GM19324 (cell line): ENCODE measurements at regions not wholly inside any gene's neighbourhood (a gene's known extent, or its start where the extent isn't known, plus 50 kb on each side); places are given as distances from the start of the nearest gene placed in this dataset.
"Not testable (repeated sequence)": the region's sequence is repeated elsewhere in the genome, so short reads cannot be mapped to it uniquely, and the experiment has no call there.

Experiments
- ATAC-seq: cut with Tn5 transposase; IDR thresholded peaks from one replicate; pipeline ENCODE4 v1.9.1; 2021; ENCODE audit warnings: mild to moderate bottlenecking, moderate library complexity; ENCODE audit not compliant: unreplicated experiment, low FRiP score

DNA sequence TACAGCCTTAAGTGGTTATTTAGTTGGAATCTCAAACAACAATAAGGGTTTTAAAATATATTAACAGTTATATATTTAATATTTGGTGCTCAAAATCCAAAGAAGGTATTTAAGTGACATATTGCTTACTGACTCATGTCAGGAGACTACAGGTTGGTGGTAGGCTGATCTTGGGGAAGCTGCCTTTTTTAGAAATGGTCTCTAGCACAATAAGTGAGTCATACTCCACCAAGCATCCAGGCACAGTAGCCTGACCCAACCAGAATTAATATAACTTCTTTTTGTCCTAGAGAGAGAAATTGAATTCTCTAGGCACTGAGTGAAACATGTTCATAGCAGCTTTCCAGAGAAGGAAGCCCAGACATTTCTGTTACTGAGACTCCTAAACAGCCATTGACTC lies 868.5 kb upstream of the TENM4 start:
- no peak for ATAC-seq

DNA sequence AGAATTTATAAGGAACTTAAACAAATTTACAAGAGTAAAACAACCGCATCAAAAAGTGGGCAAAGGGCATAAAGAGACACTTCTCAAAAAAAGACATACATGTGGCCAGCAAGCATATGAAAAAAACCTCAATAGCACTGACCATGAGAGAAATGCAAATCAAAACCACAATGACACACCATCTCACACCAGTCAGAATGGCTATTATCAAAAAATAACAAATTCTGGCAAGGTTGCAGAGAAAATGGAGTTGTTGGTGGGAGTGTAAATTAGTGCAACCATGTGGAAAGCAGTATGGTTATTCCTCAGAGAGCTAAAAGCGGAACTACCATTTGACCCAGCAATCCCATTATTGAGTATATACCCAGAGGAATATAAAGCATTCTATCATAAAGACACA lies 866.8 kb upstream of the TENM4 start:
- ATAC-seq = no peak

DNA sequence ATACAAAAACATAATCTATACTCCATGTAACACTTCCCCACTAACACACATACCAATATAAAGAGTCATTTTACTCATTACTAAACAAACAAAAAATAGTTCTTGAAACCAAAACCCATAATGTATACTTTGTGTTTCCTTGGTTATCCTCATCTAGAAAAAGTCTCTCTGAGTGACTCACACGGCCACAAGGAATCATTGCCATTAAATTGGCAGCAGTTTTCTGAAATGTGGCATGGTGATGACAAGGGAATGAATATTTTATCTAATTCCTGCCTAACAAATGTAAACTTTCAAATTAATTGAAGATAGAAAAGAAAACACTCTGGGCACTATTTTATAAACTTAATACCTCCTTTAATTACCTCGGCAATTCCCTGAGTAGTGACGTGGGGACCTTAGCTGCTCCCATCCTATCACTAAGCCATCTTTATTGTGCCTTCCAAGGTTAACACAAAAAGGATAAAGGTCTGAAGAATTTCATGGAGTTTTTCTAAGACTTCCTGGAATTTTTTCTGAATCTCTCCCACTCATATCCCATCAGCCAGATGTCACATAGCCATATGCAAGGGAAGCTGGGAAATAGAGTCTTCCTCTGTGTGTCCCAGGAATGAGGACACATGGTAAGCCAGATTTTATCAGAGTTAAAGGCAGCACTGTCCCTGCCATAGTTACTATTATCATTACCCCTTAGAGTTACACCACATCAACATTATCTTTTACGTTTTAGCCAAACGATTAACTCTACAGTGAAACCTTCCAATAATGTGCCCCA lies 857.2 kb upstream of the TENM4 start:
- ATAC-seq = no peak

DNA sequence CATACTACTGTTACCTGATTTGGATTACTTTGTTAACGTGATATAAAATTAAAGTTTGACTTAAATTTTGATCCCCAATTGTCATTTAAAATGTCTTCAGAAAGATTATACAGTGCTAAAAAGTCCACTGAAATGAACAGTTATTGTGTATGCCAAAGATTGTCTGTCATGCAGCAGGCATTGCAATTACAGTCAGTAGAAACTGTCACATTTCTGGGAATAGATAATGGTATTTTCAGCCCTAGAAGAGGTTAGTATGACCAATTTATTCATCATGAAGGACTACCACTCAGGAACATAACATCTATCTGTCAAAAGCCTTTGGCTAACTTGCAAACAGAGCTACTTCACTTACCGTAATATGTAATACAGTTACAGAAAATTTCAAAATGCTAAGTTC lies 852.5 kb upstream of the TENM4 start:
- ATAC-seq = no peak

DNA sequence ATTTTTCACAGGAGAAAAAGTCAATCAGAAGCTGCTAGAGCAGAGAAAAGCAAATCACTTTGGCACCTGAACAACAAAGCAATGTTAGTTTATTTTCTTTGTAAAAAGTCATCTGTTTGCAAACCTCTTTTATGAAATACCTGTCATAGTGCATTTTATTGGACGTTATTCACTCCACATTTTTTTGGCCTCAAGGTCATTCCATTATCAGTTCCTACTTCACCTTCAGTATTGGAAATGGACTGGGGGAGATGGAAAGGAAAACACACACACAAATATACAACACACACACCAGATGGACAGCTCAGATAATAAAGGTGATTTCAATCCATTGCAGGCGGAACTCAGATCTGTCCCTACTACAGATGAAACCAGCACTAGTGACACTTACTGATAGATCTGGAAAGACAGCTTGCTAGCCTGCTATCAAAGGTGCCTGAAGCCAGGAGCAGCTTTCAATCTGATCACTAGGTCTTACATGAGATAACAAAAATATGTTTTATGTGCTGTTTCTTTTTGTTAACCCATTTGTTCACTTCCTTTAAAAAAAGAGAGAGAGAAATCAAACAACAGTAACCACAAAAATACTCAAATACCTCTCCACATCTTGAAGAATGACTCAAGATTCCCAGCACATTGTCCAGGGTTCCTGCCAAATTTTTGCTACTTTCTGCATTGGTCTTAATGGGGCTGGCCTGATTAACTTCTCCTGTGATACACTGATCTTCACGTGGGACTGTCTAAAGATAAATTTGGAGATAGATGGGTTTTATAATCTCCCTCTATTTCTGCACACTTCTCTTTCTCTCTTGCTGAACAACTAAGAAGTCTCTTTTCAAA lies 844.3 kb upstream of the TENM4 start:
- no peak for ATAC-seq

DNA sequence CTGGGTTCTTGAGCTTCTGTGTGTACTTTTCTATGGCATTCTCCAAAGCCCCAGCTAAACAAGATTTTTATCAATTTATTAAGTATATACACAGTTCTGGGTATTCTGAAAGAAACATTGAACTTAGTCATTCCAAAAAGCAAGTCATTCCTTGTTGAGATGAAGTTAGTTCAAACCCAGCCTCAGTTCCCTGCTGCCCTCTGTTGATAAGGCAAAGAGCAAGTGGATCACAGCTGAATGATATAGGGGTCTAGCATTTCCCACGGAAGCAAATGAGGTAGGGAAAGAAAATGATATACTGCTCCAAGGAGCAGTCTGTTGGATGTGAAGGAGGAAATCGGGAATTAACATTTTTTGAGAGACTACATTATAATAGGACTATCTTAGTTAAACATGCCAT lies 841.8 kb upstream of the TENM4 start:
- ATAC-seq = no peak

DNA sequence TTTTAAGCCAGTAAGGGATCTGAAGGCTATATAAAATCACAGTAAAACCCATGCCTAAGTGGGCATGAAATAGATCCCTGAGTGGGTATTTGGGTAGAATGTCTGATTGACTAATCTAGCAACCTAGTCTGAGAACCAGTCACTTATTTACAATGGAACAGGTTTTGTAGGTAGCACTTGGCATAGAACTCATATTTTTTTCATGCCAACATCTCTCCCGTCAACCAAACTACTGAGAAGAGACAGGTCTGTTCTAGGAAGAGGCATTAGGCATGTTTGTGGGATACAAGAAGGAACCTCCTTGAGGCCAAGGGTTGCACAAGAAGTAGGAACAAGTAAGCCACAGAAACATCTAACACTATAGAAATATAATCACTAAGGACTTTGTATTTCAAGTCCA lies 840.4 kb upstream of the TENM4 start:
- no peak for ATAC-seq

DNA sequence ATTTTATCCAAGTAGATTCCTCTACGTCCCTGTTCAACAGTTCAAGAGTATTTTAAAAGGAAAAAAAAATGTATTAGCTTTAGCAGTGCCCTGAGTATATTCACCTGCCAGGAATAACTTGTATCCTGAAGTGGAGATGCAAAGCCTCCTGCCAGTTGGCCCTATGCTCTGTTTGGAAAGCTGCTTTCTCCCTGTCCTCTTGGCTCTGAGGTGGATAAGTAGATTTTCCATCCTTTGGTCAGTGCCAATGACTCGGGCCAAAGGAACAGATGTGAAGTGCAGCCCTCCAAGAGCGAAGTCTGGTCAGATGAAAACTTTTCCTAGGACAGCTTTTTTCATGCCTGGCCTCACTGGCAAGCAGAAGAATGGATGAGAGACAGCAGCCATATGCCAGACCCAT lies 839.9 kb upstream of the TENM4 start:
- no peak for ATAC-seq

DNA sequence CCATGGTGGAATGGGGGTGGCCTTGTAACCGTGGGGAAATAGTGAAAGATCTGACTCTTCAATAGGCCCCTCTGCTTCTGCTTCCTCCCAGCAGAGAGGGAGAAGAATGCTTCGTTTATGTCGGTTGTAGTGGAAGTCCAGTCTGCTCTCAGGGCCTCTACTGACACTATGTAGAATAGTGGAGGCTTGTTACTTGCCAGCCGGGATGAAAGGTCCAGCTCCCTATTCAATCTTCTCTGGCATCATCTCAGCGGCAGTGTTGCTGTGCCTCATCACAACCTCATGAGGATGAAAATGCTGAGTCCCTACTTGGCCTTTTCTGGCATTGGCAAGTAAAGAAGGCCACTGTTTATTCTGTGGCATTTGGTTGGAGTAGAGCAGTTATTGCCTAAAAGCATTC lies 820.9 kb upstream of the TENM4 start:
- ATAC-seq = no peak

DNA sequence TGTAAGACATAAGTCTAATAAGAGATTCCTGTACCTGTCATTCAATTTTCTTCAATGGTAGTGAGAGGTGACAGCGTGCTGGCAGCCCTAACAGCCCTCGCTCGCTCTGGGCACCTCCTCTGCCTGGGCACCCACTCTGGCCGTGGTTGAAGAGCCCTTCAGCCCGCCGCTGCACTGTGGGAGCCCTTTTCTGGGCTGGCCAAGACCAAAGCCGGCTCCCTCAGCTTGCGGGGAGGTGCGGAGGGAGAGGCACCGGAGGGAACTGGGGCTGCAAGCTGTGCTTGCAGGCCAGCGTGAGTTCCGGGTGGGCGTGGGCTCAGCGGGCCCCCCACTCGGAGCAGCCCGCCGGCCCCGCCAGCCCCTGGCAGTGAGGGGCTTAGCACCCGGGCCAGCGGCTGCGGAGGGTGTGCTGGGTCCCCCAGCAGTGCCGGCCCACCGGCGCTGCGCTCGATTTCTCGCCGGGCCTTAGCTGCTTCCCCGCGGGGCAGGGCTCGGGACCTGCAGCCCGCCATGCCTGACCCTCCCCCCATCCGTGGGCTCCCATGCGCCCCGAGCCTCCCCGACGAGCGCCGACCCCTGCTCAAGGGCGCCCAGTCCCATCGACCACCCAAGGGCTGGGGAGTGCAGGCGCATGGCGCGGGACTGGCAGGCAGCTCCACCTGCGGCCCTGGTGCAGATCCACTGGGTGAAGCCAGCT lies 816.6 kb upstream of the TENM4 start:
- not testable (repeated sequence) for ATAC-seq

DNA sequence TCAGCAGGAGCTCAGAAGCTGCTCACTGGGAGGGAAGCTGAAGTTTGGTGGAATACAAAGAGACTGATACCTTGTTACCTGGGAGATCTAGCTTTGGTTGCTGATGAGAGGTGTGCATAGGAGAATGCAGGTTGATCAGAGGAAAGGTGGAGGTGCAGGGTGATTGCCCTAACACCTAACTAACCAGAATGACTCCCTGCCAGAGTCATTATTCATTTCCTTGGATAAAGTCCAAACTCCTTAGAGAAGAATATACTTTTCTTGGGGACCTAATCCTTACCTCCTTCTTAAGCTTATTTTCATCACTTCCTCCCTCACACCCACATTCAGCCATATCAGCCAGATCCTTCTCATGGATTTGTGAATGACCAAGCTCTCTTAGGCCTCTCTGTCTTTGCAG lies 814.2 kb upstream of the TENM4 start:
- no peak for ATAC-seq

DNA sequence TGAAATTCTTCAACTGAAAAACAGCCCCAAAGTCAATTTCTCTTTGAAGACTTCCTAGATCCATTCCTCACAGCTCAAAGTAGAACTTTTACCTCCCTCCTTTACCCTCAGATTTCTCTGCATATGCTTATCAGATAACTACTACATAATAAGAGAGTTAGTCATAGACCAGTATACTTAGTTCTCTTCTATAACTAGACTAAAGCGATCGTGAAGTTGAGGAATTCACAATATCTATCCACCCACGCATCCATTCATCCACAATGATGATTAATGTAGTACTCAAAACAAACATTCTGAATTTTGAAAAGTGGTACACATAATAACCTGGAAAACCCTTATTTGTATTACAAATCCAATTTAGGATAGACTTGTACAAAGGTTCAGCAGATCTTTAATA lies 800.9 kb upstream of the TENM4 start:
- no peak for ATAC-seq

DNA sequence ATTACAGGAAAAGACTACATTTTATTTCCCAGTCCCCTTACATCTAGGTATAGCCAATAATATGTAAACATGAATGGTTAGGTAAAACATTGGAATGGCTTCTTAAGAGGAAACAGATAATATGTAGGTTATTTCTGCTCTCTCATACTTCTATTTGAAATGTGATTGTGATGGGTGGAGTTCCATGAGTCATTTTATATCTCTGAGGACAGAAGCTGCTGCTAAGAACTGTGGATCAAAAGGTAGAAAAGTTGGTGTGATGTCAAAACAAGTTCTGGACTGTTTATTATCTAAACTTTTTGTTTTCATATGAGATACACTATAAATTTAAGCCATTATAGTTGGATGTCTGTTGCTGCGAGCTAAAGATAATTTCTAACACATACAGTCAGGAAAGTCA lies 799.4 kb upstream of the TENM4 start:
- no peak for ATAC-seq

DNA sequence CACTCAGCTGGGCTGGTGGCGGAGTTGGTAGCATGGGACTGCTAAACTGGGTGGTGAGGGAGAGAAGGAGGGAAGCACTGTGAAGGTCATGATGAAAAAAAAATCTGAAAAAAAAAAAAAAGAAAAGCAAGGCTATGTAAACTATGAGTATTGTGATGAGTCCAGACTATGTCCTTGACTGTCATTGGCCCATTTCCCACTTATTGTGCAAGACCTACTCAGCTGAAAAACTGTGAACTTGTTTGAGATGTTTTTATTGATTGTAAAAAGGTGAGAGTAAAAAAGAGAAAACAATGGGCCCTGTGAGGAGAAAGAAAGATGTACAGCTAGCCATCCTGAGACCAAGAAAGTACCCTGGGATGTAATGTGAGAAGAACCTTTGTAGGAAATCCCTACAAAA lies 798.4 kb upstream of the TENM4 start:
- no peak for ATAC-seq

DNA sequence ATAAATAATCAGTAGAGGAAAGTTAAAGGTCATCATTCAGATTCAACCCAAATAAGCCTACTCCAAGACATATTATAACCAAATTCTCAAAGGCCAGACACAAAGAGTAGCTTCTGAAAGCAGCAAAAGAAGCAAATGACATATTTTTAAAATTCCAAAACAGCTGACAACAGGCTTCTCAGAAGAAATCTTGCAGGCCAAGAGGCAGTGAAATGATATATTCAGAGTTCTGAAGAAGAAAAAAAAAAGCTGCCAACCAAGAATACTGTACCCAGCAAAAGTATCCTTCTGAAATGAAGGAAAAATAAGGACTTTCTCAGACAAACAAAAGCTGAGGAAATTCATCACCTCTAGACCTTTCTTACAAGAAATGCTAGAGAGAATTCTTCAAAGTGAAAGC lies 787.1 kb upstream of the TENM4 start:
- no peak for ATAC-seq

DNA sequence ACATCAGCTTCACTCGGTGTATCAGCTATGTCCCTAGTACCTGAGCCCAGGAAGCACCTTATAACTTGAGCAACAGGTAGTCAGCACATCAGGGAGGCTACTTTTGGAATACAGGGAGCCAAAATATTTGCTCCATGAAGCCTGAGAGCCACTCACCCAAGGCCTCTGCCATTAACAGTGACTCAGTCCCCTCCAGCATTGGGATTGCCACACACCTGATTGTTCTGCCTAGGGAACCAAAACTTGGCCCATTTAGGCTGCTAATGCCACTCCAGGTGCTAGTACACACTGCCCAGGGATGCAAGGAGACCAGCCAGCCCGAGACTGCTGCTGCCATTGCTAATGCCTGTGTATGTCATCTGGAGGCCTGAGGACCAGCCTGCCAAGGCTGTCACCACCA lies 773.6 kb upstream of the TENM4 start:
- ATAC-seq = no peak

DNA sequence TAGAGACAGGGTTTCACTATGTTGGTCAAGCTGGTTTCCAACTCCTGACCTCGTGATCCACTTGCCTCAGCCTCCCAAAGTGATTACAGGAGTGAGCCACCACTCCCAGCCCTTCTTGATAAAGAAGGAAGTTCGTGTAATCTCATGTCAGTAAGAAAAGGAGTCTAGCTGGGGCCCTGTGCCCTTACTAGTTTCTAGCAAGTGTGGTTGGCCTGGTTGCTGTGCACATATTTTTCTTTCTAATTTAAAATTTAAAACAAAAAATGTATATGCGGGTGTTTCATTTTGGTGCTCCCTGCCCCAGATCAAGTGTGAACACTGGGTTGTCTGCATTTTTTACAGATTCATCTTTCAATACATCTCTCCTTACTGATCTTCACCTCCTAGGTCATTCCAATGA lies 770.8 kb upstream of the TENM4 start:
- ATAC-seq = no peak

DNA sequence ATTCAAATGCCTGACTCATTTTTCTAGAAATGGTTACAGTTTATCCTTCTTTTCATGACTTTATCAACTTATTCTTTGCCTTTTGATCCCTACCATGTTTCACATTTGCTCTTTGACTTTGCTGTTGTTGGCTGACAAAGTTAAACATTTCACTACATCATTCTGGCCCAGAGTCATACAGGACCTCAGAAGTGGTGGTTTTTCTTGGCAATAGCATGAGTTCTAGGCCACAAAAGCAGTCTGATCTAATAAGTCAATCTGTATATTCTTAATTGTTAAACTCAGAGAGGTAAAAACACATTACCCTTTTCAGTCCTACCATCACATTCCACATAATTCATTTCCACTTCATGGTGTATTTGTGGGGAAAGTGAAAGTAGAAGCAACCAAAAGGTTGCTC lies 763.2 kb upstream of the TENM4 start:
- no peak for ATAC-seq

DNA sequence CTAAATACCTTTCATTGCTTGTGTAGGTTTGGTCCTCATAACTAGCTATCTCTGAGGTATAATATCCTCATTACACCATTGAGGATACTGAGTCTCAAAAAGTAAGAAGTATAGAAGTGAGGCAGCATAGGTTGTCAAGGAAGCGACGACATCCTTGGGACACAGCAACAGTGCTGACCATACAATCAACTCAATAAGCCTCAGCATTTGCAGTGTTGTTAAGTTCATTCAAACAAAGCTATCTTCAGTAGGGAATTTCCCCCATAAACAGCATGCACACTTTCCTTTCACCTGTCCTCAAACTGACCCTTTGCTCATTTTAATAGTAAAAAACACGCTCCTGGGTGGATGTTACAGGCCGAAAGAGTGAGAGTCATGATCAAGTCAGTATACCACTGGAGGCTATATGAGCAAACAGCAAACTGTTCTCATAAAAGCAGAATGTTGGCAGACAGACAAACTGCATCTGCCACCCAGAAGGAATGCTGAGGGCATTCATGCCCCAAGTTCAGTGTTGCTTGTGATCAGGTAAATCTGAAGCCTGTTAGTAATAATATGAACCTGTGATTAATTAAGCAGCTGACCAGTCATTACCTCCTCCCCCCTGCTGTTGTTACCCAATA lies 756.2 kb upstream of the TENM4 start:
- no peak for ATAC-seq

DNA sequence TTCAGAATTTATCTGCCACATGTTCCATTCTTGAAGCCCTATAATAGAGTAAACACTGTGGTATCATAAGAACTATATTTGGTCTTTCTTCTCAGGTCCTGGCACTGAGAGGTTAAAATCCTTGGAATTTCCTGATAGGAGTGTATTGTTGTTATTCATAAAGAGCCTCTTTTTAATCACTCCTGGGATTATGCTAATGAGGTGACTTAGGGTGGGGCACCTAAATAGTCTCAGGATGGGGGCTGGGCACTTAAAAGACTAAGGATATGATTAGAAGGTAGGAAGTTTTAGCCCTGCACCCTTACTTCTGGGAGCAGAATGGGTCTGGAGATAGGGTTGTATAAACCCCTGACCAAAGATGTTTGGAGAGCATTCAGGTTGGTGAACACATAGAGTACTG lies 755.2 kb upstream of the TENM4 start:
- ATAC-seq = no peak

DNA sequence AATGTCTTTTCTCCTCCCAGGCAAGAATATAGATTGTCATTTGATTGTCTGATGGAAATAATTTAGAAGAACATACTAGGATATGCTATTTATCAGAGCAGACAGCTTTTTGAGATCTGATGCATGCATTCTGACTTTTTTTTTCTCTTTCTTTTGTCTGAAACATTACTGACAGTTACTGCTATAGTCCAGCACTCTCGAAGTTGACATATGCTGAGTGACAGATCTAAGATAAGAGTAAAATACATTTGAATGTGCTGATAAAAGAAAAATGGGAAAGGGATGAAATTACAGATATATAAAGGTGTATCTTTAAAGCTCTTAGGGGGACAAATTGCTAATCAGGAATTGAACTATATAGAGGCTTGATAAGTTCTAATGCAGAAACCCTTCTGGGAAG lies 753.8 kb upstream of the TENM4 start:
- ATAC-seq = no peak
